Stimulated activated CD8-positive, alpha-beta memory T cell treated with anti-CD3 and anti-CD28 coated beads, Interleukin-2, amount 100 ng/mL, for 1 hour (primary cell): ENCODE measurements at regions not wholly inside any gene's neighbourhood (a gene's known extent, or its start where the extent isn't known, plus 50 kb on each side); places are given as distances from the start of the nearest gene placed in this dataset.

Experiments
- DNase-seq, 2 donors: peaks; one replicate each; pipeline ENCODE4 v3.0.0-alpha.2; 2020; ENCODE audit warnings: low read depth in 2 of 2

- DNase-seq: no peak
Measured at GRCh38 chr6:109295109-109295773, 87.0 kb downstream of the CD164 start.

- no peak for DNase-seq
Measured at GRCh38 chr6:109292983-109293586, 89.2 kb downstream of the CD164 start.

- no peak for DNase-seq
Measured at GRCh38 chr6:109292420-109292819, 89.8 kb downstream of the CD164 start.

GRCh38 chr6:109291902-109292301 lies 90.4 kb downstream of the CD164 start:
- no peak for DNase-seq

GRCh38 chr6:109290143-109290931 lies 91.9 kb downstream of the CD164 start:
- DNase-seq: no peak

- no peak for DNase-seq
Measured at GRCh38 chr6:109285366-109285765, 96.9 kb downstream of the CD164 start.

GRCh38 chr6:109284675-109285074 lies 97.6 kb downstream of the CD164 start:
- DNase-seq: no peak

GRCh38 chr6:109282756-109283155 lies 99.5 kb downstream of the CD164 start:
- DNase-seq: no peak

GRCh38 chr6:109279628-109280027 lies 102.6 kb downstream of the CD164 start:
- DNase-seq: no peak

- no peak for DNase-seq
Measured at GRCh38 chr6:109271622-109272021, 110.6 kb downstream of the CD164 start.

- DNase-seq: no peak
Measured at GRCh38 chr6:109269953-109270517, 112.2 kb downstream of the CD164 start.

GRCh38 chr6:109269057-109269456 lies 113.2 kb downstream of the CD164 start:
- no peak for DNase-seq

- DNase-seq: no peak
Measured at GRCh38 chr6:109265530-109265929, 116.7 kb downstream of the CD164 start.

GRCh38 chr6:109263873-109264700 lies 118.2 kb downstream of the CD164 start:
- DNase-seq: no peak

GRCh38 chr6:109262261-109262660 lies 120.0 kb downstream of the CD164 start:
- DNase-seq: no peak

- no peak for DNase-seq
Measured at GRCh38 chr6:109261811-109262210, 120.5 kb downstream of the CD164 start.

- DNase-seq: no peak
Measured at GRCh38 chr6:109260701-109261100, 121.6 kb downstream of the CD164 start.

- no peak for DNase-seq
Measured at GRCh38 chr6:109260126-109260525, 122.1 kb downstream of the CD164 start.

GRCh38 chr6:109258129-109258528 lies 124.1 kb downstream of the CD164 start:
- DNase-seq: no peak

- DNase-seq: no peak
Measured at GRCh38 chr6:109257494-109257893, 124.8 kb downstream of the CD164 start.

GRCh38 chr6:109255946-109256640 lies 126.2 kb downstream of the CD164 start:
- DNase-seq: no peak
